Activated naive CD4-positive, alpha-beta T cell treated with anti-CD3 and anti-CD28 coated beads for 36 hours (primary cell): ENCODE measurements at regions not wholly inside any gene's neighbourhood (a gene's known extent, or its start where the extent isn't known, plus 50 kb on each side); places are given as distances from the start of the nearest gene placed in this dataset.

Experiments
- CTCF ChIA-PET: fragments of 350-600 bp; sonication (Branson Sonifier 250); formaldehyde crosslinking; loops from one replicate; lab custom pipeline; 2021; ENCODE audit warnings: antibody characterized with exemption; lab: Charles Lee
- DNase-seq: peaks from one replicate; pipeline ENCODE4 v3.0.0-alpha.2; 2020
- H3K27ac Mint-ChIP-seq: one replicate; pipeline ENCODE4 v1.8.0; 2021; ENCODE audit warnings: mild to moderate bottlenecking, mixed read lengths
- H3K27me3 Mint-ChIP-seq: one replicate; pipeline ENCODE4 v1.8.0; 2021; ENCODE audit warnings: low read depth, mixed read lengths
- H3K36me3 Mint-ChIP-seq: one replicate; pipeline ENCODE4 v1.8.0; 2021; ENCODE audit warnings: low read depth, mixed read lengths
- H3K4me1 Mint-ChIP-seq: one replicate; pipeline ENCODE4 v1.8.0; 2021; ENCODE audit warnings: low read depth, mixed read lengths
- H3K4me3 Mint-ChIP-seq: one replicate; pipeline ENCODE4 v1.8.0; 2021; ENCODE audit warnings: mild to moderate bottlenecking, moderate library complexity, mixed read lengths
- H3K9me3 Mint-ChIP-seq: one replicate; pipeline ENCODE4 v1.8.0; 2021; ENCODE audit warnings: mixed read lengths
- intact Hi-C: fragments of 100-400 bp; cut with micrococcal nuclease; formaldehyde crosslinking; loops from one replicate; pipeline ENCODE4 v1.15.1; 2023

DNA sequence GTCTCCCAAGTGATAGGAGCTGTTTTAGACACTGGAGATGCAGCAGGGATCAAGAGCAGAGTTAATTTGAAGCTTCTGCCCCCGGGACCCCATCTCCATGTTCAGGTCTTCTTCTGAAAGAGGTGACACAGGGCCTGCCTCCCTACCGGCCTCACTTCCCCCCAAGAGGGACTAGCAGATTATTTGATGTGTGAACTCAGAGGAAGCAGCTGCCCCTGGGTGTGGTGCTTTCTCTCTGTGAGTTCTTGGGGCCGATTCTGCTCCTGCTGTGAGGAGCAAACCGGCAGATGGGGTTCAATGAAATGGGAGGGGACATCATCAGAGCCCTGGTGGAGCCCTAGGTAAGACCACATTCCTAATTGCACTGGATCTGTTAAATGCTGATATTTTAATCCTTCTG is 193.4 kb downstream of the FBXO15 start:
- CTCF ChIA-PET: no interaction called here
- no peak for DNase-seq
- H3K4me1 Mint-ChIP-seq: peaks cover 4% of the 10 kb centered on the region
- H3K9me3 Mint-ChIP-seq: no peaks in the 10 kb centered on the region
- H3K4me3 Mint-ChIP-seq: no peak overlapping the region
- no peak overlapping the region for H3K27ac Mint-ChIP-seq
- H3K36me3 Mint-ChIP-seq: no peaks in the 10 kb centered on the region
- intact Hi-C loops: no loop called here
- peaks cover 2% of the 10 kb centered on the region for H3K27me3 Mint-ChIP-seq

DNA sequence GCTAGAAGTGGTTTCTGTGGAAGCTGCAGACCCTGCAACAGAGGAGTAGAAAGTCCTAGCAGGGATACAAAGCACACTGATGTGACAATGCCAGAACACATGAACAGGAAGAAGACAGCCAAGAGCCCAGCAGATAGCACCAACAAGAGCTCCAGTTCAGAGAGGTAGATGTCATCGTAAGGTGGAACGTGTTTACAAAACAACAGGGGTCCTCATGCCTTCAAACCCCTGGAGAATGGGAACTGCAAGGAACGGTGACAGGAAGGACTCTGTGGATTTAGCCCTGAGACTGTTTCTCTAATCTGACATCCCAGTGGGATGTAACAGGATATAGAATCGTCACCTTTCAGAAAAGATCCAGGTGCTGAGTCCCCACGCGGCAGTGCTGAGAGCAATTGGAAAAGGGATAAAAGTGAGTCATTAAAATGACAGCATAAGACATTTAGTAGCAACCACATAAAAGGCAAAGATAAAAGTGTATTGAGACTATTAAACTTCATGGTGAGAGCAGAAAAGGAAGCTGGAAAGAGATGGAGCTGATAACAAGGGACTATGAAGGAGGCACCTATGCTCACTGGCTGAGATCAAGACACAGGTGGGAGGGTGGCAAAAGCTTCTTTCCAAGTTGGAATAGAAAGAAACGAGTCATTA is 195.2 kb downstream of the FBXO15 start:
- Mint-ChIP-seq H3K27ac (no peak overlapping the region), H3K4me1 (peaks cover 4% of the 10 kb centered on the region), H3K27me3 (peaks cover 2% of the 10 kb centered on the region), H3K36me3 (no peaks in the 10 kb centered on the region), H3K4me3 (no peak overlapping the region), H3K9me3 (no peaks in the 10 kb centered on the region)
- CTCF ChIA-PET: no interaction called here
- no peak for DNase-seq
- intact Hi-C loops: no loop called here

DNA sequence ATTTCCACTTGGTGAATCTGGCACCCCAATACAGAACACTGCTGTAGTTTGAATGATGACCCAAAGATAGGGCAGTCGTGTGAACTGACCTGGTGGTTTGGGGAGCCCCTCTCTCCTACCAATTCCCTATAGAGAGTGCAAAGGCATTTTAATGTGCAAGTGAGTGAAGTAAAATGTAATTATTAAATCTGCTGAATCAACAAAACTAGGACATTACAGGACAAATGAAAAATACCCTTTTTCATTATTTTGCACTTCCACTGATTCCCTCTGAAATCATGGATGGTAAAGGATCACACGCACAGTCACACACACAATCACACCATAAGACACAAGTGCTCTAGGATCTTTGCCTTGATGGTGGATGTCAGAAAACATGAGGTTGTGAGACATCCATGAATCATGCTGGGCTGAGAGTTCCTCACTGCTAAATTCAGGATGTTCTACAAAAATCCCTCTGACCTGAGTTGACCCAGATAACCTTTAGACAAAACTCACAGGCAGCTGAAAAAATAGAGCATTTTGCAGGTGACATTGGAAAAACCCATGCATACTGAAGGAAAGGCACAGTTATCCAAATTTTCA is 197.4 kb downstream of the FBXO15 start:
- no peak for DNase-seq
- intact Hi-C loops: no loop called here
- H3K4me1 Mint-ChIP-seq: peaks cover 4% of the 10 kb centered on the region
- CTCF ChIA-PET: no interaction called here
- no peaks in the 10 kb centered on the region for H3K9me3 Mint-ChIP-seq
- H3K36me3 Mint-ChIP-seq: no peaks in the 10 kb centered on the region
- H3K4me3 Mint-ChIP-seq: no peak overlapping the region
- H3K27ac Mint-ChIP-seq: no peak overlapping the region
- no peaks in the 10 kb centered on the region for H3K27me3 Mint-ChIP-seq

DNA sequence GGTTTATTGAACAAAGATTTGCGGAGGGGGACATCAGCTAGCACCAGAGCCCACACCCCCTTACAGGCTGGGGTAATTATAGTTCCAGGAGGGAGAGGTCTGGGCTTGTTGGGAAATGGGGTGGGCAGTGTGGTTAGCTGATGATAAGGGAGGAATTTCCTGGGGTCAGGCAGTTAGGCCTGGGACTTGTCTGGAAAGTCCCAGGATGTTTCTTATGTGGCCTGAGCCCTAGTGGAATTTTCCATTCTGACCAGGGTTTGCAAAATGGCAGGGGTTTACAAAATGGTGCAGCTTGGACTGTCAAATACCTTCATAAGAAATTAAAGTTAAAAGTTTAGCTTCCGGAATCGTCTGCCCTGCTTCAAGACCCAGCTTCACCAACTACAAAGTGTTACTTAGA is 199.1 kb downstream of the FBXO15 start:
- DNase-seq: no peak
- Mint-ChIP-seq H3K9me3 (no peaks in the 10 kb centered on the region), H3K27ac (no peak overlapping the region), H3K36me3 (no peaks in the 10 kb centered on the region), H3K4me3 (no peak overlapping the region), H3K4me1 (peaks cover 5% of the 10 kb centered on the region), H3K27me3 (no peaks in the 10 kb centered on the region)
- intact Hi-C loops: no loop called here
- CTCF ChIA-PET: interaction anchor here (1.1 kb wide), 1 partner anchor 92 kb away, joined by 3 read pairs; no protein-coding TSS in a partner anchor

DNA sequence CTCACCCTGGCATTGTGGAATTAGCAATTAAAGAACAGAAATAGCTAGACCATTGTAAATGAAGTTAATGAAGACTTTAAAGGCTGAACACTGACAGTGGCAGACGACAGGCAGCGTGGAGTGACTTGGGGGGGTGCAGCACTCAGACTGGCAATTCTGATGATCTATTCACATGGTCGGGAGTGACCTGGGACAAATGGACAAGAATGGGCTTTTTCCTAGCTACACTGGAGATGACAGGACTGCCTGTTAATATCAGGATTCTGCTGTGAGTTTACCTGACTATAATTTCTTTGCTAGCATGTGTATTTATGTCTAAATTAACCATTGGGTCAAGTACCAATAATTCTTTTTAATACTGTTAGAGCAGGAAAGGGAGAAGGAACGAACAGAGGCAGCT is 199.6 kb downstream of the FBXO15 start:
- H3K4me1 Mint-ChIP-seq: peaks cover 5% of the 10 kb centered on the region
- H3K36me3 Mint-ChIP-seq: no peaks in the 10 kb centered on the region
- no peaks in the 10 kb centered on the region for H3K27me3 Mint-ChIP-seq
- DNase-seq: no peak
- H3K4me3 Mint-ChIP-seq: no peak overlapping the region
- no peak overlapping the region for H3K27ac Mint-ChIP-seq
- CTCF ChIA-PET: interaction anchor here (1.1 kb wide), 1 partner anchor 92 kb away, joined by 3 read pairs; no protein-coding TSS in a partner anchor
- H3K9me3 Mint-ChIP-seq: no peaks in the 10 kb centered on the region
- intact Hi-C loops: no loop called here

DNA sequence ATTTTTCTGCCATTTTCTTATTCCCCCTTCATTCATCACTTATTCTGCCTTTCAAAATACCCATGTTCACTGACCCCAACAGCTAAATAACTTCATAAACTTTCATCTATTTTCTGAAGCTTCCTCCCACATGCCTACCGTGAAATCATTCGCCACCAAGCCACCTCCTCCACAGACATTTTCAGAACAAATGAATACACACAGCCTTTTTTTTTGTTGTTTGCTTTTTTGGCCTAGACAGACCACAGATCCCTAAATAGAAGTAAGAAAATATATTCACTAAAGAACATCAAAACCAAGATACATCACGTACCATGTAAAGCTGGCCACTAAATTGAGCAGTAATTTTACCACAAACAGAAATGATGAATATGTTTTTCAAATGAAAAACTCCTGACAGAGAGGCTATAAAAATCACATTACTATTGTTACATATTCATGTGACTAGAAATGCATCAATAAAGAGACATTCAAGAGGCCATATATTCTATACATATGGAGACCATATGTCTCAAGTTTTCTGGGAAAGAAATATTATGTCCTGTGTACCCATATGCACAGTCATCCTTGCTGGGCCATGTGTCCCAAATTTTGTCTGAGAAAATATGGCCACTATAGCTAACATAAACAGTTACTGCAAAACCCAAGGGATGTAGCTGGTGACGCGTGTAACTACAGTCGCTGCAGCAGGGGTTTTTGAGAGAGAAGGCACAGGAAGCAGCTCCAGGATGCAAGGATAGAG is 200.3 kb downstream of the FBXO15 start:
- CTCF ChIA-PET: interaction anchor here (0.7 kb wide), 2 partner anchors 33 to 48 kb away, joined by 3 to 5 read pairs; no protein-coding TSS in a partner anchor
- no peaks in the 10 kb centered on the region for H3K9me3 Mint-ChIP-seq
- intact Hi-C loops: no loop called here
- no peaks in the 10 kb centered on the region for H3K36me3 Mint-ChIP-seq
- no peaks in the 10 kb centered on the region for H3K27me3 Mint-ChIP-seq
- no peak overlapping the region for H3K27ac Mint-ChIP-seq
- no peak overlapping the region for H3K4me3 Mint-ChIP-seq
- DNase-seq: no peak
- H3K4me1 Mint-ChIP-seq: peaks cover 2% of the 10 kb centered on the region

DNA sequence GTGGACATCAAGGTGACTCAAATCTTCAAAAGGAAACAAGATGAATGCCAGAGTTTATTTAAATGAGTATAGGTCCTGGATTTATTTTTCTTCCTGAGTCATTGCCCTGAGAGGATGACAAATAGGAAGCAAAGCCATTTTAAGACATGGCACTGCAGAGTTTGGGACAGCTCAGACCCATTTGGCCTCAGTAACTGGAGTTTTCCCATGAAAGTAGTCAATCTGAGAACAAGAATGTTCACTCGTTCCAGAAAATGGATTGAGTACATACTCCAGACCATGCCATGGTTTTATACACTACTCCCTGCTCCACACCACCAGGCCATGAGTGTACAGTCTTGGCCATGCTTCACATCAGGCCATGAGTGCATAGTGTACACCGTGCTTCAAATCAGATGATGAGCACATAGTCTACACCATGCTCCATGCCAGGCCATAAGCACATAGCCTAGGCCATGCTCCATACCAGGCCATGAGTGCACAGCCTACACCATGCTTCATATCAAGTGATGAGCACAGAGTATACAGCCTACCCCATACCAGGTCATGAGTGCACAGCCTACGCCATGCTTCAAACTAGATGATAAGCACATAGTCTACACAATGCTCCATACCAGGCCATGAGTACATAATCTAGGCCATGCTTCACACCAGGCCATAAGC is 202.4 kb downstream of the FBXO15 start:
- Mint-ChIP-seq H3K36me3 (no peaks in the 10 kb centered on the region), H3K27me3 (no peaks in the 10 kb centered on the region), H3K4me3 (no peak overlapping the region), H3K4me1 (peaks cover 2% of the 10 kb centered on the region), H3K27ac (no peak overlapping the region), H3K9me3 (no peaks in the 10 kb centered on the region)
- intact Hi-C loops: no loop called here
- CTCF ChIA-PET: no interaction called here
- no peak for DNase-seq

DNA sequence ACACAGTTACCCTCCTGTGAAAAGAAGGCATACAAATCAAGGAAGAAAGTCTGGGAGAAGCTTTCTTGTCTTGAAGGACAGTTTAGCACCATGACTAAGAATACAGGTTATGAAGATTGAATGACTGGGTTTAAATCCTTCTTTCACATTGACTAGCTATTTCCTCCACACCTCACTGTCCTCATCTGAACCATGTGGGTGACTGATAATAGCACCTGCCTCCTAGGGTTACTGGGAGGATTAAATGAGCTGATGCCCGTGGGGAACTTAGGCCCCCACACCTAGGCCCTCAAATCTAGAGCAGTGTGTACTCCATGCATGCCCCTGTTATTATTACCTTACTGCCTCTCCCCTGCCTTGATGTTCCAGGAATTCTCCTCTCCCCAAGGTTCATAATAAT is 202.9 kb downstream of the FBXO15 start:
- Mint-ChIP-seq H3K4me3 (no peak overlapping the region), H3K9me3 (no peaks in the 10 kb centered on the region), H3K36me3 (no peaks in the 10 kb centered on the region), H3K27me3 (no peaks in the 10 kb centered on the region), H3K4me1 (peaks cover 2% of the 10 kb centered on the region), H3K27ac (no peak overlapping the region)
- no peak for DNase-seq
- CTCF ChIA-PET: no interaction called here
- intact Hi-C loops: no loop called here

DNA sequence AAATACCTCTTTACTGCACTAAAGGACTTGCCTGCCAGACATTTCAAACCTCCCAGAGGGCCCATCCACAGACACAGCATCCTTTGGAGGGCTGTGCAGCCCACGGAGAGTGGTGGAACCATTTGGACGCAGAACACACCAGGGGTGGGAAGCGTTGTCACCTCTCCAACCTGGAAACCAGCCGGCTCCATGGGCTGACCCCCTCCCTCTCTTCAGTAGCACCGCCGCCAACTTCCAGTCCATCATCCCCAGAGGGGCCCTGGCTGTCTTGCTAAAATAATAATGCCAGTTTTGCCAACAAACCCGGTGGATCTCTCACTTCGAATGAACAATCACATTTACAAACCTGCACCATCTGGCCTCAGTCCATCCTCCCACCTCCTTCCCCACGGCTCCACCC is 203.9 kb downstream of the FBXO15 start:
- intact Hi-C loops: no loop called here
- Mint-ChIP-seq H3K4me1 (peaks cover 2% of the 10 kb centered on the region), H3K9me3 (no peaks in the 10 kb centered on the region), H3K4me3 (no peak overlapping the region), H3K27me3 (no peaks in the 10 kb centered on the region), H3K36me3 (no peaks in the 10 kb centered on the region), H3K27ac (no peak overlapping the region)
- CTCF ChIA-PET: no interaction called here
- no peak for DNase-seq

DNA sequence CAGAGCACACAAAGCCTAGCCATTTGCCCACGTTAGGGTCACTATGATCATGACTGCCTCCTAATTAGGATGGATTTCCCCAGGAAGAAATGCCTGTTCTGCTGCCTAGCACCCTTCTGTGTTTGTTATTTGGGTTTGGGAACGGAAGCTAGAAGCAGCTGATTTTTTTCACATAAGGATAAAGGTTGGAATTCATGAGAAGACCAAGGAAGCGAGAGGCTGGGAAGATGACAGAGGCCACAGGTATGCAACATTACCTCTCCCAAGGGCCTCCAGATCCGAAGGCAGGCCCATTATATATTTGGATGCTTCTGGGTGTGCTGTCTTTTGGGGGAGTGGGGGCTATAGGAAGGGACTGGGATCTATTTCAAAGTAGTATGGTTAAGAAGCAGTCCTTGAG is 204.7 kb downstream of the FBXO15 start:
- H3K36me3 Mint-ChIP-seq: no peaks in the 10 kb centered on the region
- H3K27me3 Mint-ChIP-seq: no peaks in the 10 kb centered on the region
- no peak overlapping the region for H3K27ac Mint-ChIP-seq
- H3K9me3 Mint-ChIP-seq: no peaks in the 10 kb centered on the region
- CTCF ChIA-PET: no interaction called here
- DNase-seq: no peak
- intact Hi-C loops: no loop called here
- peaks cover 2% of the 10 kb centered on the region for H3K4me1 Mint-ChIP-seq
- no peak overlapping the region for H3K4me3 Mint-ChIP-seq

DNA sequence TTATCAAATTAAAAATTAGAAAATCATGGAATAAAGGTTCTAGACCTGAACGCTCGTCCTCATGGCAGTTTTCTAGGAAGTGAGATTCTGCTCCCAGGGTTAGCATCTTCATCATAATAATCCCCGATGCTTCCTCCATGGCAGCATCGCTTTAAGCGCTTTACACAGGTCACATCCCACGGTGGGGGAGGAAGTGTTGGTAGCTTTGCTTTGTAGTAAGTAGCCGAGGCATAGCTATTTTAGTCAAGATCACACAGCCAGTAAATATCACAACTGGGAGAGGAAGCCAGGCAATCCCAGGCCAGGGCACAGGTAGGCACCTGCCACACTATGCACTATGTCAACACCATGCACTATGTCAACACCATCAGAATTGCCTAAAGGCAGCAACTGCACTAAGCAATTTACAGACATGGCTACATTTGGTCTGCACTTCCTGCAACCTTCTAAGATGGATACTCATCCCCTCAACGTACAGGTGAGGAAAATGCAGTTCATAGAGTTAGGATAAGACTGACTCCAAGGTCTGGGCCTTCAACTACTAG is 205.5 kb downstream of the FBXO15 start:
- no peaks in the 10 kb centered on the region for H3K9me3 Mint-ChIP-seq
- CTCF ChIA-PET: no interaction called here
- intact Hi-C loops: no loop called here
- DNase-seq: no peak
- no peak overlapping the region for H3K4me3 Mint-ChIP-seq
- no peaks in the 10 kb centered on the region for H3K36me3 Mint-ChIP-seq
- no peak overlapping the region for H3K27ac Mint-ChIP-seq
- no peaks in the 10 kb centered on the region for H3K27me3 Mint-ChIP-seq
- H3K4me1 Mint-ChIP-seq: peaks cover 2% of the 10 kb centered on the region

DNA sequence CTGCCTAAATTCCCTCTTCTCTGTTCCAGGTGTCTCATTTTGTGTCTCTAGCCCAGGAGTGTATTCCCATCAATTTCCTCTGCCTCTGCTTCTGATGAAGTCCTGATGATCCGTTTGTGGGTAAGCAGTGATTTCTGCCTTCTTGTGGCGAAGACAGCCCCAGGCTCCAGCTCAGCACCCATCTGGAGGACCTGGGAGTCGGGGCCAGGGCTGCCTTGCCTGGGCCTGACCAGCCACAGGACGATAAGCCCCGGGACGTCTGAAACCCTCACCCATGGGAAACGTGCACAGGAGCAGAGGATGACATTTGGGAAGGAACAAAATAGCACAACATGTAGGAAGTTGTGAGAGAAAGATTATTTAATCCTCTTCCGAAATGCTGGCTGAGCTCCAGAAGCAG is 206.9 kb downstream of the FBXO15 start:
- H3K36me3 Mint-ChIP-seq: no peaks in the 10 kb centered on the region
- CTCF ChIA-PET: no interaction called here
- no peaks in the 10 kb centered on the region for H3K27me3 Mint-ChIP-seq
- DNase-seq: no peak
- H3K4me3 Mint-ChIP-seq: no peak overlapping the region
- intact Hi-C loops: no loop called here
- peaks cover 2% of the 10 kb centered on the region for H3K4me1 Mint-ChIP-seq
- H3K27ac Mint-ChIP-seq: no peak overlapping the region
- H3K9me3 Mint-ChIP-seq: no peaks in the 10 kb centered on the region
